ENCODE measurements at regions not wholly inside any gene's neighbourhood (a gene's known extent, or its start where the extent isn't known, plus 50 kb on each side); places are given as distances from the start of the nearest gene placed in this dataset.

DNA sequence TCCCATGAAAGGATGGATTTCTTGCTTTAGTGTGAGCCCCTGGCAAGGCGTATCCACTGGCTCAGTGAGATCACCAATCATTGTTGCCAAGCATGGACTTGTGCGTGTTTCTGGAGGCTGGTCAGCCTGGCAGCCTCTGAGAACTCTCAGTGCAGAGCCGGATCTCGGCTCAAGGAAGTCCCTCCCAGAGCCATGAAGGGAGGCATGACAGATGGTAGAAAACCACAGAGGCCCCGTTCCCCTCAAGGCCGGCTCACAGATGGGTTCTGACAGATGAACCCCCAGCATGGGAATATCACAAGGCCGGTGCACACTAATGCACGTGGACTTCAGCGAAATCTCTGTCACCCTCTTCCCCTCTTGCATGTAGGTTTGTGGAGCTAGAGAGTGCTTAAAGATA lies 290.5 kb downstream of the AJAP1 start:
- no peak for TF ChIP-seq FOXM1 (IDR thresholded peaks at IDR 0.05; ENCODE audit: borderline replicate concordance, low read depth)
- TF ChIP-seq CREB1 (IDR thresholded peaks at IDR 0.05; ENCODE audit: low read depth), result no peak
- TF ChIP-seq ZBTB7A (IDR thresholded peaks at IDR 0.05; ENCODE audit: low read depth), result no peak
- no peak for TF ChIP-seq MAX (IDR thresholded peaks at IDR 0.05)
- TF ChIP-seq TEAD4 (IDR thresholded peaks at IDR 0.05), result no peak
- no peak for TF ChIP-seq CEBPB (IDR thresholded peaks at IDR 0.05)
- no peak for TF ChIP-seq EP300 (IDR thresholded peaks at IDR 0.05; ENCODE audit: borderline replicate concordance)
- TF ChIP-seq NFIC (IDR thresholded peaks at IDR 0.05), result no peak
- TF ChIP-seq TCF12 (IDR thresholded peaks at IDR 0.05; ENCODE audit: low read depth), result no peak
- no peak for TF ChIP-seq TAF1 (IDR thresholded peaks at IDR 0.05; ENCODE audit: low read depth)

GRCh38 chr1:4944072-4944471 lies 289.7 kb downstream of the AJAP1 start:
- TF ChIP-seq CEBPB (IDR thresholded peaks at IDR 0.05), result no peak
- TF ChIP-seq CREB1 (IDR thresholded peaks at IDR 0.05; ENCODE audit: low read depth), result no peak
- no peak for TF ChIP-seq YY1 (IDR thresholded peaks at IDR 0.05; ENCODE audit: low read depth)
- TF ChIP-seq NFIC (IDR thresholded peaks at IDR 0.05), result no peak
- TF ChIP-seq, protein P1, sequence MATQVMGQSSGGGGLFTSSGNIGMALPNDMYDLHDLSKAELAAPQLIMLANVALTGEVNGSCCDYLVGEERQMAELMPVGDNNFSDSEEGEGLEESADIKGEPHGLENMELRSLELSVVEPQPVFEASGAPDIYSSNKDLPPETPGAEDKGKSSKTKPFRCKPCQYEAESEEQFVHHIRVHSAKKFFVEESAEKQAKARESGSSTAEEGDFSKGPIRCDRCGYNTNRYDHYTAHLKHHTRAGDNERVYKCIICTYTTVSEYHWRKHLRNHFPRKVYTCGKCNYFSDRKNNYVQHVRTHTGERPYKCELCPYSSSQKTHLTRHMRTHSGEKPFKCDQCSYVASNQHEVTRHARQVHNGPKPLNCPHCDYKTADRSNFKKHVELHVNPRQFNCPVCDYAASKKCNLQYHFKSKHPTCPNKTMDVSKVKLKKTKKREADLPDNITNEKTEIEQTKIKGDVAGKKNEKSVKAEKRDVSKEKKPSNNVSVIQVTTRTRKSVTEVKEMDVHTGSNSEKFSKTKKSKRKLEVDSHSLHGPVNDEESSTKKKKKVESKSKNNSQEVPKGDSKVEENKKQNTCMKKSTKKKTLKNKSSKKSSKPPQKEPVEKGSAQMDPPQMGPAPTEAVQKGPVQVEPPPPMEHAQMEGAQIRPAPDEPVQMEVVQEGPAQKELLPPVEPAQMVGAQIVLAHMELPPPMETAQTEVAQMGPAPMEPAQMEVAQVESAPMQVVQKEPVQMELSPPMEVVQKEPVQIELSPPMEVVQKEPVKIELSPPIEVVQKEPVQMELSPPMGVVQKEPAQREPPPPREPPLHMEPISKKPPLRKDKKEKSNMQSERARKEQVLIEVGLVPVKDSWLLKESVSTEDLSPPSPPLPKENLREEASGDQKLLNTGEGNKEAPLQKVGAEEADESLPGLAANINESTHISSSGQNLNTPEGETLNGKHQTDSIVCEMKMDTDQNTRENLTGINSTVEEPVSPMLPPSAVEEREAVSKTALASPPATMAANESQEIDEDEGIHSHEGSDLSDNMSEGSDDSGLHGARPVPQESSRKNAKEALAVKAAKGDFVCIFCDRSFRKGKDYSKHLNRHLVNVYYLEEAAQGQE (IDR thresholded peaks at IDR 0.05; ENCODE audit: low read depth), result no peak
- no peak for TF ChIP-seq MAX (IDR thresholded peaks at IDR 0.05)
- TF ChIP-seq RAD21 (IDR thresholded peaks at IDR 0.05; ENCODE audit: low read depth), result no peak
- no peak for TF ChIP-seq EP300 (IDR thresholded peaks at IDR 0.05; ENCODE audit: borderline replicate concordance)
- no peak for TF ChIP-seq TAF1 (IDR thresholded peaks at IDR 0.05; ENCODE audit: low read depth)

DNA sequence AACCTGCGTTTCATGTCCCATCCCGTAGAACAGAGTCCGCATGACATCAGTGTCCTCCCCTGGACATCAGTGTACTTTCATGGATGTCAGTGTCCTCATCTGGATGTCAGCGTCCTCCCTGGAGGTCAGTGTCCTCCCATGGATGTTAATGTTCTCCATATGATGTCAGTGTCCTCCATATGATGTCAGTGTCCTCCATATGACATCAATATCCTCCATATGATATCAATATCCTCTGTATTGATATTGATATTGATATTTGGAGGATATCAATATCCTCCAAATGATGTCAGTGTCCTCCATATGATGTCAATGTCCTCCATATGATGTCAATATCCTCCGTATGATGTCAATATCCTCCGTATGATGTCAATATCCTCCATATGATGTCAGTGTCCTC lies 284.9 kb downstream of the AJAP1 start:
- TF ChIP-seq, protein P1 (IDR thresholded peaks at IDR 0.05; ENCODE audit: low read depth), result no peak
- no peak for TF ChIP-seq TCF12 (IDR thresholded peaks at IDR 0.05; ENCODE audit: low read depth)
- no peak for TF ChIP-seq EGR1 (IDR thresholded peaks at IDR 0.05)
- TF ChIP-seq TEAD4 (IDR thresholded peaks at IDR 0.05), result no peak
- no peak for TF ChIP-seq RAD21 (IDR thresholded peaks at IDR 0.05; ENCODE audit: low read depth)
- TF ChIP-seq FOXM1 (IDR thresholded peaks at IDR 0.05; ENCODE audit: borderline replicate concordance, low read depth), result no peak
- TF ChIP-seq CREB1 (IDR thresholded peaks at IDR 0.05; ENCODE audit: low read depth), result no peak
- TF ChIP-seq TAF1 (IDR thresholded peaks at IDR 0.05; ENCODE audit: low read depth), result no peak
- no peak for TF ChIP-seq EP300 (IDR thresholded peaks at IDR 0.05; ENCODE audit: borderline replicate concordance)
- no peak for TF ChIP-seq YY1 (IDR thresholded peaks at IDR 0.05; ENCODE audit: low read depth)

DNA sequence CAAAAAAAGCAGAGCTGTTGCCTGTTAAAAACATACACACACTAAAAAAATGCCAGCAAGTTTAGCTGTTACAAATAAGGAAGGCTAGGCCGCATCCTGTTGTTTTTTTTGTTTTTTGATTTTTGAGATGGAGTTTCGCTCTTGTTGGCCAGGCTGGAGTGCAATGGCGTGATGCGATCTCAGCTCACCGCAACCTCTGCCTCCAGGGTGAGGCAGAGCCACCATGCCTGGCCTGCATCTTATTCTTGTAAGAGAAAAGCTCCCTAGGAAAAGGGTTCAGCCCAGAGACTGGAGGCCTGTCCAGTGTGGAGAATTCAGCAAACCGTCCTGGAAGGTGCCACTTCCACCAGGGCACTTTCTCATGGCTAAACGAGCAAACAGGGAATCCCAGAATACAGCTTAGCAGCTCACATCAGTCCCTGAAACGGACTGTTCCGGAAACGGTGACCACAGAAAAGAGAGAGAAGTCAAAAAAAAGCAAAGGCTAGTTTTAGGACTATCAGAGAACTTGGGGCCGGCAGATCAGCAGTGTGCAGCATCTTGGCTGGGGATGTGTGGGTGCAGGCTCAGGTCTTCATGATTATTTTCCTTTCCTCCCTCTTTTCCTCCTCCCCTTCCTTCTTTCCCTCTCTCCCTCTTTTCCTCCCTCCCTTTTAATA lies 283.6 kb downstream of the AJAP1 start:
- TF ChIP-seq TEAD4 (IDR thresholded peaks at IDR 0.05), result no peak
- TF ChIP-seq NFIC (IDR thresholded peaks at IDR 0.05), result no peak
- TF ChIP-seq CEBPB (IDR thresholded peaks at IDR 0.05), result no peak
- TF ChIP-seq EGR1 (IDR thresholded peaks at IDR 0.05), result no peak
- no peak for TF ChIP-seq YY1 (IDR thresholded peaks at IDR 0.05; ENCODE audit: low read depth)
- no peak for TF ChIP-seq RAD21 (IDR thresholded peaks at IDR 0.05; ENCODE audit: low read depth)
- TF ChIP-seq, protein P2, sequence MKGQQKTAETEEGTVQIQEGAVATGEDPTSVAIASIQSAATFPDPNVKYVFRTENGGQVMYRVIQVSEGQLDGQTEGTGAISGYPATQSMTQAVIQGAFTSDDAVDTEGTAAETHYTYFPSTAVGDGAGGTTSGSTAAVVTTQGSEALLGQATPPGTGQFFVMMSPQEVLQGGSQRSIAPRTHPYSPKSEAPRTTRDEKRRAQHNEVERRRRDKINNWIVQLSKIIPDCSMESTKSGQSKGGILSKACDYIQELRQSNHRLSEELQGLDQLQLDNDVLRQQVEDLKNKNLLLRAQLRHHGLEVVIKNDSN (IDR thresholded peaks at IDR 0.05), result no peak
- TF ChIP-seq FOXM1 (IDR thresholded peaks at IDR 0.05; ENCODE audit: borderline replicate concordance, low read depth), result no peak
- no peak for TF ChIP-seq TAF1 (IDR thresholded peaks at IDR 0.05; ENCODE audit: low read depth)

DNA sequence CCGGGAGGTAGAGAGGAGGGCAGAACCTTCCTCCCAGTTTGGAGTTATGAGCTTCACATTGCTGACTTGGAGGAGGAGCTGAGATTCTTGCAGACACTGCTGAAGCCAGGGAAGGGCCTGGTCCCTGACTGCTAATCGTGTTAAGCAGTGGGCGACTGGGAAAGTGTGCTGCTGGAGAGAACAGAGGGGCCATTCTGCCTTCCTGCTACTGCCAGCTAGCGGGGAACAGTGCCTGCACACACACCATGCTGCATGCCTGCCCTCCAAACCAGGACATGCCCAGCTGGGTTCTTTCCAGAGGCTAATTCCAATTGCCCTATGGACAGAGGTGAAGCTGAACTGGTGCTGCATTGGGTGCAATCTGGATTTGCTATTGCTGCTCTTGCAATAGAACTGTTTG lies 281.4 kb downstream of the AJAP1 start:
- TF ChIP-seq YY1 (IDR thresholded peaks at IDR 0.05; ENCODE audit: low read depth) (no peak), EP300 (IDR thresholded peaks at IDR 0.05; ENCODE audit: borderline replicate concordance) (no peak), RAD21 (IDR thresholded peaks at IDR 0.05; ENCODE audit: low read depth) (no peak), ZBTB7A (IDR thresholded peaks at IDR 0.05; ENCODE audit: low read depth) (no peak), CEBPB (IDR thresholded peaks at IDR 0.05) (no peak), TEAD4 (IDR thresholded peaks at IDR 0.05) (no peak), TAF1 (IDR thresholded peaks at IDR 0.05; ENCODE audit: low read depth) (no peak), MAX (IDR thresholded peaks at IDR 0.05) (no peak), TCF12 (IDR thresholded peaks at IDR 0.05; ENCODE audit: low read depth) (no peak), NFIC (IDR thresholded peaks at IDR 0.05) (no peak), FOXM1 (IDR thresholded peaks at IDR 0.05; ENCODE audit: borderline replicate concordance, low read depth) (no peak), EGR1 (IDR thresholded peaks at IDR 0.05) (no peak), CREB1 (IDR thresholded peaks at IDR 0.05; ENCODE audit: low read depth) (no peak)
- TF ChIP-seq, protein P2 (IDR thresholded peaks at IDR 0.05), result no peak
- TF ChIP-seq, protein P1 (IDR thresholded peaks at IDR 0.05; ENCODE audit: low read depth), result no peak

Data from Ishikawa (cell line).